A204.1 (cell line): ENCODE measurements at regions not wholly inside any gene's neighbourhood (a gene's known extent, or its start where the extent isn't known, plus 50 kb on each side); places are given as distances from the start of the nearest gene placed in this dataset.

Experiments used
- FAIRE-seq: peaks from 2 replicates; lab custom pipeline; 2012; peaks lifted over from hg19 to GRCh38; lab: Jason Lieb, UNC

- no peak for FAIRE-seq
These were observed 379.4 kb downstream of the TNS1 start for GRCh38 chr2:217623281-217623912.

GRCh38 chr2:217622205-217623060 lies 380.4 kb downstream of the TNS1 start:
- no peak for FAIRE-seq

- FAIRE-seq: no peak
These were observed 381.4 kb downstream of the TNS1 start for GRCh38 chr2:217621391-217621801.

- FAIRE-seq: no peak
These were observed 384.1 kb downstream of the TNS1 start for GRCh38 chr2:217618744-217619143.

- FAIRE-seq: no peak
These were observed 385.2 kb downstream of the TNS1 start for GRCh38 chr2:217617616-217618022.

GRCh38 chr2:217616936-217617335 lies 385.9 kb downstream of the TNS1 start:
- no peak for FAIRE-seq

- no peak for FAIRE-seq
These were observed 387.6 kb downstream of the TNS1 start for GRCh38 chr2:217615171-217615570.

GRCh38 chr2:217614498-217614897 lies 388.3 kb downstream of the TNS1 start:
- no peak for FAIRE-seq

GRCh38 chr2:217614096-217614495 lies 388.7 kb downstream of the TNS1 start:
- no peak for FAIRE-seq

- no peak for FAIRE-seq
These were observed 389.9 kb downstream of the TNS1 start for GRCh38 chr2:217612920-217613319.

GRCh38 chr2:217612211-217612610 lies 390.6 kb downstream of the TNS1 start:
- FAIRE-seq: no peak

- no peak for FAIRE-seq
These were observed 391.1 kb downstream of the TNS1 start for GRCh38 chr2:217611626-217612127.

- no peak for FAIRE-seq
These were observed 391.7 kb downstream of the TNS1 start for GRCh38 chr2:217611056-217611455.

- no peak for FAIRE-seq
These were observed 392.4 kb downstream of the TNS1 start for GRCh38 chr2:217610401-217610814.

GRCh38 chr2:217609952-217610351 lies 392.8 kb downstream of the TNS1 start:
- FAIRE-seq: no peak

GRCh38 chr2:217606296-217606695 lies 396.5 kb downstream of the TNS1 start:
- FAIRE-seq: no peak

GRCh38 chr2:217604527-217605194 lies 398.1 kb downstream of the TNS1 start:
- no peak for FAIRE-seq

GRCh38 chr2:217601601-217602000 lies 401.2 kb downstream of the TNS1 start:
- no peak for FAIRE-seq

GRCh38 chr2:217599906-217600305 lies 402.9 kb downstream of the TNS1 start:
- no peak for FAIRE-seq

- no peak for FAIRE-seq
These were observed 405.1 kb downstream of the TNS1 start for GRCh38 chr2:217597681-217598080.

- no peak for FAIRE-seq
These were observed 405.6 kb downstream of the TNS1 start for GRCh38 chr2:217597145-217597544.

GRCh38 chr2:217593732-217594131 lies 409.1 kb downstream of the TNS1 start:
- FAIRE-seq: no peak

- no peak for FAIRE-seq
These were observed 414.5 kb downstream of the TNS1 start for GRCh38 chr2:217588266-217588665.
